ENCODE measurements at regions not wholly inside any gene's neighbourhood (a gene's known extent, or its start where the extent isn't known, plus 50 kb on each side); places are given as distances from the start of the nearest gene placed in this dataset.

DNA sequence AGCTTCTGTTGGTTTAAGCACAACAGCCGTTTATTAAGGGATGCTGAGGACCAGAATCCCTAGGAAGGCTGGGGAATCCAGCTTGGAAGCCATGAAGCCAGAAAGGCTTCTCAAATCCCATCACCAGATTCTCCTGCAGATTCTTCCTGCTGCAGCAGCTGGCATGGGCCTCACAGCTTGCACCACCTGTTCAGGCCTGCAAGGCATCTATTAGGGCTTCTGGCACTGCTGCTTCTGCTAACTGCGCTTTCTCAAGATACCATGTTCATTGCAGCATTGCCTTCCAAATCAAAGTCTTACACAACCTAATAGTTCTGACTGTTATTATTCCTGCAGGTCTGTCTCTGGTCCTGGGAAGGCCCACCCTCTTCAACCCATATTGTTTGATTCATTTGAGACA is 51.2 kb upstream of the ZNF366 start:
- TF ChIP-seq POLR2A (IDR thresholded peaks at IDR 0.05; ENCODE audit: low read length) (no peak), GATA1 (IDR thresholded peaks at IDR 0.05; ENCODE audit: low read depth, low read length) (no peak)
